ENCODE measurements at regions not wholly inside any gene's neighbourhood (a gene's known extent, or its start where the extent isn't known, plus 50 kb on each side); places are given as distances from the start of the nearest gene placed in this dataset.

DNA sequence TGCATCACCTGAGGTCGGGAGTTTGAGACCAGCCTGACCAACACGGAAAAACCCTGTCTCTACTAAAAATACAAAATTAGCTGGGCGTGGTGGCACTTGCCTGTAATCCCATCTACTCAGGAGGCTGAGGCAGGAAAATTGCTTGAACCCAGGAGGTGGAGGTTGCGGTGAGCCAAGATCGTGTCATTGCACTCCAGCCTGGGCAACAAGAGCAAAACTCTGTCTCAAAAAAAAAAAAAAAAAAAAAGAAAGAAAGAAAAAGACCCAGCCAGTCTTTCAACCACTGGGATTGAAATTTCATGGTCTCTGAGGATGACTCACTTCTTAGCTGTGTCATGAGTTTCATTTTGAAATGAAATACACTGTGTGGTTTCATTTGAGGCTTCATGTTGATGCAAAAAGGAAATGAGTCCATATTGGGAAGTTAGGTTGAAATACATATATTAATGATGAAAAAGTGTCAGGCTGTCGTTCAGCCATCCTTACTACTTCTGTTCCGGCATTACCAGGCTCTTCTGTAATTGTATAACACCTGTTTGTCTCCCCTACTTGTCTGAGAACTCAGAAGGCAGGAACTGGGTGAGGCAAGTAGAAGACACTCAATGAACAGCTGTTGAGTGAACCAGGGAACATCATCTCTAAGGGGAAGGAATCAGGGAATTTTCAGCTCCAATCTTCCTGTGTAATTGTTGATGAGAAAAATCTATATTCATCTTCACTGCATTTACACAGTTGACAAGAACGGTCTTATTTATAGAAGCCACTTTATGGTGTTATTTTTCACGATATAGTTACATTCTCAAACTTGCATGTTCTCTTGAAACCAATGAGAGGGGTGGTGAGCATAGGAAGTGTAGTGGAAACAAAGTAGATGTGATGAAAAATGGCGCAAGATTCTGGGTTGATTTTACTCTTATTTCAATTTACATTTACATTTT lies 87.4 kb downstream of the NFKBIZ start (continued):
- TF ChIP-seq, protein P1, sequence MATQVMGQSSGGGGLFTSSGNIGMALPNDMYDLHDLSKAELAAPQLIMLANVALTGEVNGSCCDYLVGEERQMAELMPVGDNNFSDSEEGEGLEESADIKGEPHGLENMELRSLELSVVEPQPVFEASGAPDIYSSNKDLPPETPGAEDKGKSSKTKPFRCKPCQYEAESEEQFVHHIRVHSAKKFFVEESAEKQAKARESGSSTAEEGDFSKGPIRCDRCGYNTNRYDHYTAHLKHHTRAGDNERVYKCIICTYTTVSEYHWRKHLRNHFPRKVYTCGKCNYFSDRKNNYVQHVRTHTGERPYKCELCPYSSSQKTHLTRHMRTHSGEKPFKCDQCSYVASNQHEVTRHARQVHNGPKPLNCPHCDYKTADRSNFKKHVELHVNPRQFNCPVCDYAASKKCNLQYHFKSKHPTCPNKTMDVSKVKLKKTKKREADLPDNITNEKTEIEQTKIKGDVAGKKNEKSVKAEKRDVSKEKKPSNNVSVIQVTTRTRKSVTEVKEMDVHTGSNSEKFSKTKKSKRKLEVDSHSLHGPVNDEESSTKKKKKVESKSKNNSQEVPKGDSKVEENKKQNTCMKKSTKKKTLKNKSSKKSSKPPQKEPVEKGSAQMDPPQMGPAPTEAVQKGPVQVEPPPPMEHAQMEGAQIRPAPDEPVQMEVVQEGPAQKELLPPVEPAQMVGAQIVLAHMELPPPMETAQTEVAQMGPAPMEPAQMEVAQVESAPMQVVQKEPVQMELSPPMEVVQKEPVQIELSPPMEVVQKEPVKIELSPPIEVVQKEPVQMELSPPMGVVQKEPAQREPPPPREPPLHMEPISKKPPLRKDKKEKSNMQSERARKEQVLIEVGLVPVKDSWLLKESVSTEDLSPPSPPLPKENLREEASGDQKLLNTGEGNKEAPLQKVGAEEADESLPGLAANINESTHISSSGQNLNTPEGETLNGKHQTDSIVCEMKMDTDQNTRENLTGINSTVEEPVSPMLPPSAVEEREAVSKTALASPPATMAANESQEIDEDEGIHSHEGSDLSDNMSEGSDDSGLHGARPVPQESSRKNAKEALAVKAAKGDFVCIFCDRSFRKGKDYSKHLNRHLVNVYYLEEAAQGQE (IDR thresholded peaks at IDR 0.05; ENCODE audit: low read depth, low read length) = no peak
- TF ChIP-seq SREBF2 (IDR thresholded peaks at IDR 0.05; ENCODE audit: low read length) = no peak
- TF ChIP-seq GABPA (IDR thresholded peaks at IDR 0.05; ENCODE audit: low read depth) = peak; percentile 72; the same call in 1 of the 2 replicates
- TF ChIP-seq YY1 (IDR thresholded peaks at IDR 0.05; ENCODE audit: low read depth, low read length) = peak; percentile 37; the same call in 1 of the 2 replicates
- TF ChIP-seq TCF12 (IDR thresholded peaks at IDR 0.05; ENCODE audit: low read depth, low read length) = peak; percentile 25; the same call in 1 of the 2 replicates
- no peak for TF ChIP-seq ASH2L (IDR thresholded peaks at IDR 0.05; ENCODE audit: borderline replicate concordance, low read depth)
- TF ChIP-seq ZBED1 (IDR thresholded peaks at IDR 0.05; ENCODE audit: borderline replicate concordance) = peak; percentile 84
- no peak for TF ChIP-seq HDAC2 (IDR thresholded peaks at IDR 0.05)
- no peak for TF ChIP-seq SMAD5 (IDR thresholded peaks at IDR 0.05; ENCODE audit: low read depth)
- no peak for TF ChIP-seq TAF1 (IDR thresholded peaks at IDR 0.05; ENCODE audit: borderline replicate concordance, low read depth, low read length)
- TF ChIP-seq, protein P2, sequence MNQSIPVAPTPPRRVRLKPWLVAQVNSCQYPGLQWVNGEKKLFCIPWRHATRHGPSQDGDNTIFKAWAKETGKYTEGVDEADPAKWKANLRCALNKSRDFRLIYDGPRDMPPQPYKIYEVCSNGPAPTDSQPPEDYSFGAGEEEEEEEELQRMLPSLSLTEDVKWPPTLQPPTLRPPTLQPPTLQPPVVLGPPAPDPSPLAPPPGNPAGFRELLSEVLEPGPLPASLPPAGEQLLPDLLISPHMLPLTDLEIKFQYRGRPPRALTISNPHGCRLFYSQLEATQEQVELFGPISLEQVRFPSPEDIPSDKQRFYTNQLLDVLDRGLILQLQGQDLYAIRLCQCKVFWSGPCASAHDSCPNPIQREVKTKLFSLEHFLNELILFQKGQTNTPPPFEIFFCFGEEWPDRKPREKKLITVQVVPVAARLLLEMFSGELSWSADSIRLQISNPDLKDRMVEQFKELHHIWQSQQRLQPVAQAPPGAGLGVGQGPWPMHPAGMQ (IDR thresholded peaks at IDR 0.05; ENCODE audit: borderline replicate concordance) = no peak
- no peak for TF ChIP-seq RELA (IDR thresholded peaks at IDR 0.05; ENCODE audit: borderline replicate concordance, partially characterized antibody)
- TF ChIP-seq ETV6 (conservative IDR thresholded peaks at IDR 0.05 in 1 of 2, IDR thresholded peaks at IDR 0.05 in 1 of 2; ENCODE audit: borderline replicate concordance in 1 of 2, low read depth in 1 of 2) = peak in 1 of 2 experiments; percentile 94; a peak in 2 of 4 replicates
- TF ChIP-seq RBBP5 (conservative IDR thresholded peaks at IDR 0.05) = no peak
- TF ChIP-seq, protein P3, sequence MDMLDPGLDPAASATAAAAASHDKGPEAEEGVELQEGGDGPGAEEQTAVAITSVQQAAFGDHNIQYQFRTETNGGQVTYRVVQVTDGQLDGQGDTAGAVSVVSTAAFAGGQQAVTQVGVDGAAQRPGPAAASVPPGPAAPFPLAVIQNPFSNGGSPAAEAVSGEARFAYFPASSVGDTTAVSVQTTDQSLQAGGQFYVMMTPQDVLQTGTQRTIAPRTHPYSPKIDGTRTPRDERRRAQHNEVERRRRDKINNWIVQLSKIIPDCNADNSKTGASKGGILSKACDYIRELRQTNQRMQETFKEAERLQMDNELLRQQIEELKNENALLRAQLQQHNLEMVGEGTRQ (IDR thresholded peaks at IDR 0.05; ENCODE audit: borderline replicate concordance, low read depth, low read length) = no peak
- peak; percentile 36; the same call in 1 of the 2 replicates for TF ChIP-seq GATAD2B (conservative IDR thresholded peaks at IDR 0.05; ENCODE audit: low read depth)
- TF ChIP-seq, protein P4, sequence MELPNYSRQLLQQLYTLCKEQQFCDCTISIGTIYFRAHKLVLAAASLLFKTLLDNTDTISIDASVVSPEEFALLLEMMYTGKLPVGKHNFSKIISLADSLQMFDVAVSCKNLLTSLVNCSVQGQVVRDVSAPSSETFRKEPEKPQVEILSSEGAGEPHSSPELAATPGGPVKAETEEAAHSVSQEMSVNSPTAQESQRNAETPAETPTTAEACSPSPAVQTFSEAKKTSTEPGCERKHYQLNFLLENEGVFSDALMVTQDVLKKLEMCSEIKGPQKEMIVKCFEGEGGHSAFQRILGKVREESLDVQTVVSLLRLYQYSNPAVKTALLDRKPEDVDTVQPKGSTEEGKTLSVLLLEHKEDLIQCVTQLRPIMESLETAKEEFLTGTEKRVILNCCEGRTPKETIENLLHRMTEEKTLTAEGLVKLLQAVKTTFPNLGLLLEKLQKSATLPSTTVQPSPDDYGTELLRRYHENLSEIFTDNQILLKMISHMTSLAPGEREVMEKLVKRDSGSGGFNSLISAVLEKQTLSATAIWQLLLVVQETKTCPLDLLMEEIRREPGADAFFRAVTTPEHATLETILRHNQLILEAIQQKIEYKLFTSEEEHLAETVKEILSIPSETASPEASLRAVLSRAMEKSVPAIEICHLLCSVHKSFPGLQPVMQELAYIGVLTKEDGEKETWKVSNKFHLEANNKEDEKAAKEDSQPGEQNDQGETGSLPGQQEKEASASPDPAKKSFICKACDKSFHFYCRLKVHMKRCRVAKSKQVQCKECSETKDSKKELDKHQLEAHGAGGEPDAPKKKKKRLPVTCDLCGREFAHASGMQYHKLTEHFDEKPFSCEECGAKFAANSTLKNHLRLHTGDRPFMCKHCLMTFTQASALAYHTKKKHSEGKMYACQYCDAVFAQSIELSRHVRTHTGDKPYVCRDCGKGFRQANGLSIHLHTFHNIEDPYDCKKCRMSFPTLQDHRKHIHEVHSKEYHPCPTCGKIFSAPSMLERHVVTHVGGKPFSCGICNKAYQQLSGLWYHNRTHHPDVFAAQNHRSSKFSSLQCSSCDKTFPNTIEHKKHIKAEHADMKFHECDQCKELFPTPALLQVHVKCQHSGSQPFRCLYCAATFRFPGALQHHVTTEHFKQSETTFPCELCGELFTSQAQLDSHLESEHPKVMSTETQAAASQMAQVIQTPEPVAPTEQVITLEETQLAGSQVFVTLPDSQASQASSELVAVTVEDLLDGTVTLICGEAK (IDR thresholded peaks at IDR 0.05; ENCODE audit: borderline replicate concordance) = peak; percentile 36; the same call in 1 of the 2 replicates
- TF ChIP-seq ZNF622 (IDR thresholded peaks at IDR 0.05) = no peak
- TF ChIP-seq, protein P5, sequence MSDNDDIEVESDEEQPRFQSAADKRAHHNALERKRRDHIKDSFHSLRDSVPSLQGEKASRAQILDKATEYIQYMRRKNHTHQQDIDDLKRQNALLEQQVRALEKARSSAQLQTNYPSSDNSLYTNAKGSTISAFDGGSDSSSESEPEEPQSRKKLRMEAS (IDR thresholded peaks at IDR 0.05; ENCODE audit: low read depth, low read length) = no peak
- TF ChIP-seq CHD2 (IDR thresholded peaks at IDR 0.05; ENCODE audit: borderline replicate concordance, low read depth, low read length) = 0 out of 2 replicates have a peak, but pooled peaks have one; percentile 20
